ENCODE measurements at regions not wholly inside any gene's neighbourhood (a gene's known extent, or its start where the extent isn't known, plus 50 kb on each side); places are given as distances from the start of the nearest gene placed in this dataset.
"Not testable (repeated sequence)": the region's sequence is repeated elsewhere in the genome, so short reads cannot be mapped to it uniquely, and the experiment has no call there.

GRCh38 chr17:43315858-43316521 is 82.2 kb upstream of the RNU2-1 start:
- no peak for DNase-seq

GRCh38 chr17:43315369-43315768 is 81.6 kb upstream of the RNU2-1 start:
- no peak for DNase-seq

- no peak for DNase-seq
These were observed 80.8 kb upstream of the RNU2-1 start for GRCh38 chr17:43314611-43315011.

- no peak for DNase-seq
These were observed 78.2 kb upstream of the RNU2-1 start for GRCh38 chr17:43312011-43312410.

GRCh38 chr17:43309505-43310332 is 75.9 kb upstream of the RNU2-1 start:
- DNase-seq, result no peak

GRCh38 chr17:43308999-43309398 is 75.2 kb upstream of the RNU2-1 start:
- no peak for DNase-seq

GRCh38 chr17:43304792-43305191 is 71.0 kb upstream of the RNU2-1 start:
- not testable (repeated sequence) for DNase-seq

GRCh38 chr17:43303049-43303448 is 69.3 kb upstream of the RNU2-1 start:
- DNase-seq, result not testable (repeated sequence)

GRCh38 chr17:43299300-43300076 is 65.7 kb upstream of the RNU2-1 start:
- DNase-seq, result not testable (repeated sequence)

GRCh38 chr17:43289670-43290069 is 55.9 kb upstream of the RNU2-1 start:
- not testable (repeated sequence) for DNase-seq

GRCh38 chr17:43283606-43284005 is 49.8 kb upstream of the RNU2-1 start:
- not testable (repeated sequence) for DNase-seq
